ENCODE measurements at regions not wholly inside any gene's neighbourhood (a gene's known extent, or its start where the extent isn't known, plus 50 kb on each side); places are given as distances from the start of the nearest gene placed in this dataset.

DNA sequence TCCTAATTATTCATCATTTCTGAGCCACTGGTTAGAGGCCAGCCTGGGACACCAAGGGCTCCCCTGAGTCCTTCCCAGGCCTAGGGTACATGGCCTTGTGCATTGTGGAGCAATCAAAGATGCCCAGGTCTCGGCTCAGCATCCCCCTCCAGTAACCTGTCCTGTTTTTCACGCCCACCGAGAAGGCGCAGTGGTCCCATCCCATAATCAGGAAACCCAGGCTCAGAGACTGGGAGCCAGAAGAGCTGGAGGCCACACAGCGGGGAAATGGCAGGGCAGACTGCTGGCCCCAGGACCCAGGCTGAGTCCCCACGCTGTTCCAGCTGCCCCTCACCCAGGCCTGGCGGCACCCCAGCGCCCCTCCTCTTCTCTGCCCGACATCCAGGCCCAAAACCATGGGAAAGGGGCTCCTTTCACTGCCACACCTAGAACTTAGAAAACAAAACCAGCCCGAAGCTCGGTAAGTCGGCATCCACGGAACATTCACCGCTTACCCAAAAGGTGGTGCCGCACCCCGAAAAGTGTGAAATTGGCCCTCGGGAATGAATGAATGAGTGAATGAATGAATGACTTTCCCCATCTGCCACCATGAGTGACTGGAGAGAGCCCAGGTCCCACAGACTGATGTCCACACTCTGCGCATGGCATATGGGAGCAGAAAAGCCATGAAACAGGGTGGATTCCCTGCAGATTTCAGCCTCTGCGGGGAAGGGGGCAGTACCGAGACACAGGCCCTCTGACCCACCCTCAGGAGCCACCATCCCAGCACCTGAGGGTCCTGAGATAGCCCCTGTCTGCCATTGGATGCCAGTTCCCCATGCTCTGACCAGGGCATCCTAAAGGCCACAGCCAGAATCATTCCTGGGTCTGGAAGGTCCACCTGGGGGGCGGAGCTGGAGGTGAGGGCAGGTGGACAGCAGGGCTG lies 132.5 kb downstream of the OLFM1 start:
- H3K27ac ChIP-seq (ENCODE audit: insufficient read depth in 1 of 2, low read depth in 1 of 2, low read length in 2 of 2, poor library complexity in 1 of 2, severe bottlenecking in 2 of 2): no peak overlapping the region
- peaks cover 0 to 50% (median 14%) of the 10 kb centered on the region in 5 experiments for H3K27me3 ChIP-seq (replicated peaks in 2 of 5; ENCODE audit: control insufficient read depth in 4 of 5, insufficient read depth in 5 of 5, low read length in 4 of 5)
- no peak overlapping the region for H3K4me3 ChIP-seq (ENCODE audit: control insufficient read depth in 1 of 7, extremely low read depth in 1 of 7, insufficient read depth in 4 of 7, low read depth in 2 of 7, low read length in 6 of 7)
- ChIA-PET CTCF (interaction anchor here (0.8 kb wide), 1 partner anchor 285 kb away, joined by 3 read pairs; no protein-coding TSS in a partner anchor), POLR2A (no interaction called here)
- WGBS (ENCODE audit: insufficient coverage): over 99% methylated on average over 18 of the region's 21 CpGs
- peaks cover 0 to 28% (median 5%) of the 10 kb centered on the region in 4 experiments for H3K4me1 ChIP-seq (ENCODE audit: control extremely low read depth in 1 of 4, control insufficient read depth in 4 of 4, insufficient read depth in 4 of 4, low read length in 3 of 4)
- DNase-seq: no peak
- H3K9me3 ChIP-seq (ENCODE audit: control extremely low read depth in 1 of 5, control insufficient read depth in 4 of 5, insufficient read depth in 2 of 5, low read depth in 1 of 5, low read length in 4 of 5): no peaks in the 10 kb centered on the region
- no peaks in the 10 kb centered on the region for H3K36me3 ChIP-seq (ENCODE audit: control insufficient read depth in 4 of 4, insufficient read depth in 4 of 4, low read length in 3 of 4)

DNA sequence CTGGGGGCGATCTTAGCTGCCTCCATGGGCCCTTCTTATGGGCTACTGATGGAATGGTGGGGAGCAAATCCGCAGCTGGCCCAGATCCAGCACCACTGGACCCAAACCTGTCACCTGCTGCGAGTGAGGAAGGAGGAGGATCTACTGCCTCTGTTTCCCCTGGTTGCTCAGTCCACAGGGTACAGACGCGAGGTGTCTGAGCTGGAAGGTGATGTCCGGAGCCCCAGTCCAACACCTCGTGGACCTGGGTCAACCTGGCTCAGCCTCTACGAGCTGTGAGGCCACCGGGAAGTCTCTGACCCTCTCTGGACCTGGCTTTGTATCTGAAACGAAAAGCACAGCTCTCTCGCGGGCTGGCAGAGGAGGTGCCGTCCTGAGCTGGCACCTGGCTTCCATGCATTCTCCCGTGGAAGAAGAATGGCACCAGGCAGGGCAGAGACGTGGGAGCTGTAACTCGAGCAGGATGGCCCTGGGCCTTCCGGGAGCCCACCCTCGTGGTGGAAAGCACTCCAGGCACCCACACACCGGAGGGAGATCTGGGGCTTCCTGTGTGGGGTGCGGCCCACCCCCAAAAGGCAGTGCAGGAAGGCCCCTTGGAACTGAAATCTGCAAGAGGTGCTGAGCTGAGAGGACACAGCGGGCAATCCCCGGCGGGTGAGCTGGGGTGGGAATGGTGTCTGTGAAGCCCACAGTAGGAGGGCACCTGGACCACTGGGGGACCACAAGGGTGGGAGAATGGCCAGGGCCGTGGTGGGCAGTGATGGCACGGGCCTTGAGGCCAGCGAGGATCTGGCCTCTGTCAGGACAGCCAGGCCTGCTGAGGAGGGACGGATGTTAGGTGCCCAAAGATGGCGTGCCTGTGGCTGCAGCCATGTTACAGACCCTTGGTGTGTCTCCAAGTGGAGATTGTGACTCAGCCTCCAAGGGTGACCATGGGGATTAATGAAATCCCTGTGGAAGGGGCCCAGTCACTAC lies 133.4 kb downstream of the OLFM1 start:
- 93% methylated on average over 27 of the region's 28 CpGs for WGBS (ENCODE audit: insufficient coverage)
- Histone ChIP-seq H3K27ac (ENCODE audit: insufficient read depth in 1 of 2, low read depth in 1 of 2, low read length in 2 of 2, poor library complexity in 1 of 2, severe bottlenecking in 2 of 2) (no peak overlapping the region), H3K4me1 (ENCODE audit: control extremely low read depth in 1 of 4, control insufficient read depth in 4 of 4, insufficient read depth in 4 of 4, low read length in 3 of 4) (peaks cover 0 to 29% (median 5%) of the 10 kb centered on the region in 4 experiments), H3K27me3 (replicated peaks in 2 of 5; ENCODE audit: control insufficient read depth in 4 of 5, insufficient read depth in 5 of 5, low read length in 4 of 5) (peaks cover 0 to 43% (median 14%) of the 10 kb centered on the region in 5 experiments), H3K4me3 (ENCODE audit: control insufficient read depth in 1 of 7, extremely low read depth in 1 of 7, insufficient read depth in 4 of 7, low read depth in 2 of 7, low read length in 6 of 7) (no peak overlapping the region), H3K36me3 (ENCODE audit: control insufficient read depth in 4 of 4, insufficient read depth in 4 of 4, low read length in 3 of 4) (no peaks in the 10 kb centered on the region), H3K9me3 (ENCODE audit: control extremely low read depth in 1 of 5, control insufficient read depth in 4 of 5, insufficient read depth in 2 of 5, low read depth in 1 of 5, low read length in 4 of 5) (no peaks in the 10 kb centered on the region)
- DNase-seq: no peak
- CTCF ChIA-PET: interaction anchor here (2.0 kb wide), 1 partner anchor 8 kb away, joined by 5 read pairs; no protein-coding TSS in a partner anchor
- POLR2A ChIA-PET: no interaction called here

DNA sequence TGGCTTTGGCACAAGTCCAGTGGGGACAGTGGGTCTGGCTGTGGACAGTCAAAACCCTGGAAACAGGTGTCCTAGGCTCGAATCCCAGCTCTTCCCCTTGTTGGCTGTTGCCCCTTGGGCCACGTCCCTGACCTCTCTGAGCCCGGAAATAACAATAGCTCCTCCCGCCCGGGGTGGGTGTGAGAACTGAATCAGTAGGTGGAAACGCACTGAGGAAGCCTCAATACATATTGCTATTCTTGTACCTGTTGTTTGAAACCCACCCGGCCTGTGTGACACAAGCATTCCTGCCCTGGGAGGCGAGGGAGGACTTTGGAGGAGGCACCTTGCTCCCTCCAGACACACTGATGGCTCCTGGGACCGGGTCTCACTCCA lies 134.1 kb downstream of the OLFM1 start:
- WGBS (ENCODE audit: insufficient coverage): 92% methylated on average over 8 of the region's 9 CpGs
- peaks cover 0 to 36% (median 13%) of the 10 kb centered on the region in 5 experiments for H3K27me3 ChIP-seq (replicated peaks in 2 of 5; ENCODE audit: control insufficient read depth in 4 of 5, insufficient read depth in 5 of 5, low read length in 4 of 5)
- no peaks in the 10 kb centered on the region for H3K9me3 ChIP-seq (ENCODE audit: control extremely low read depth in 1 of 5, control insufficient read depth in 4 of 5, insufficient read depth in 2 of 5, low read depth in 1 of 5, low read length in 4 of 5)
- no peak for DNase-seq
- POLR2A ChIA-PET: no interaction called here
- CTCF ChIA-PET: interaction anchor here (2.0 kb wide), 1 partner anchor 9 kb away, joined by 5 read pairs; no protein-coding TSS in a partner anchor
- no peak overlapping the region for H3K27ac ChIP-seq (ENCODE audit: insufficient read depth in 1 of 2, low read depth in 1 of 2, low read length in 2 of 2, poor library complexity in 1 of 2, severe bottlenecking in 2 of 2)
- H3K36me3 ChIP-seq (ENCODE audit: control insufficient read depth in 4 of 4, insufficient read depth in 4 of 4, low read length in 3 of 4): no peaks in the 10 kb centered on the region
- H3K4me3 ChIP-seq (ENCODE audit: control insufficient read depth in 1 of 7, extremely low read depth in 1 of 7, insufficient read depth in 4 of 7, low read depth in 2 of 7, low read length in 6 of 7): no peak overlapping the region
- peaks cover 0 to 29% (median 5%) of the 10 kb centered on the region in 4 experiments for H3K4me1 ChIP-seq (ENCODE audit: control extremely low read depth in 1 of 4, control insufficient read depth in 4 of 4, insufficient read depth in 4 of 4, low read length in 3 of 4)

DNA sequence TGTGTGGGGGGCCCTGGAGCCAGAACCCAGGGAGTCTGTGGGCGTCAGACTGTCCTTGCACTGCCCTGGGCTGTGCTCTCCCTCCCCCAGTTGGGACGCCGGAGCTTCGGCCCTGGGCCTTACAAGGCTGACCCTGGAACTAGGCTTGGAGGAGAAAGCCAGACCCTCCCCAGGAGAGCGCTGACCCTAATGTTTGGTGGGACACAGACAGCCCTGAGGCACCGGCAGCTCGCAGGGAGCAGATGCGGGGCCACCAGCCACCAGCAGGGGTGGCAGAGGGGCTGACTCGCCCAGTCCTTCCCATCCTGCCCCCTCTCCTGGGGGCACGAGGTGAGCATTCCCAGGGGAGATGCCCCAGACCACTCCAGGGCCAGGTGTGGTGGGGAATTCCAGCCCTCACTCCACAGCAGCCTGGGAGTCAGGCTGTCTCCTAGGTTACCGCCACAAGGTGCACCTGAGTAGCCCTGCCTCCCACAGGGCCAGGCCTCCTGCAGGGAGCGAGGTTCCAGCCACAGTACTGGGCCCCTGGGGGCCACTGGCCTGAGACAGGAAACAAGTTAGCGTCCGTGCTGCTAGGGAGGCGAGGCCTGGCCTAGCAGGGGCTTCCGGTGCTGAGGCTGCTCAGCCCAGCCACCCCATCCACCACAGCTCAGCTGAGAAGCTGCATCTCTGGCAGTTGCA lies 134.6 kb downstream of the OLFM1 start:
- H3K9me3 ChIP-seq (ENCODE audit: control extremely low read depth in 1 of 5, control insufficient read depth in 4 of 5, insufficient read depth in 2 of 5, low read depth in 1 of 5, low read length in 4 of 5): no peaks in the 10 kb centered on the region
- ChIA-PET CTCF (interaction anchor here (2.0 kb wide), 1 partner anchor 10 kb away, joined by 5 read pairs; no protein-coding TSS in a partner anchor), POLR2A (no interaction called here)

DNA sequence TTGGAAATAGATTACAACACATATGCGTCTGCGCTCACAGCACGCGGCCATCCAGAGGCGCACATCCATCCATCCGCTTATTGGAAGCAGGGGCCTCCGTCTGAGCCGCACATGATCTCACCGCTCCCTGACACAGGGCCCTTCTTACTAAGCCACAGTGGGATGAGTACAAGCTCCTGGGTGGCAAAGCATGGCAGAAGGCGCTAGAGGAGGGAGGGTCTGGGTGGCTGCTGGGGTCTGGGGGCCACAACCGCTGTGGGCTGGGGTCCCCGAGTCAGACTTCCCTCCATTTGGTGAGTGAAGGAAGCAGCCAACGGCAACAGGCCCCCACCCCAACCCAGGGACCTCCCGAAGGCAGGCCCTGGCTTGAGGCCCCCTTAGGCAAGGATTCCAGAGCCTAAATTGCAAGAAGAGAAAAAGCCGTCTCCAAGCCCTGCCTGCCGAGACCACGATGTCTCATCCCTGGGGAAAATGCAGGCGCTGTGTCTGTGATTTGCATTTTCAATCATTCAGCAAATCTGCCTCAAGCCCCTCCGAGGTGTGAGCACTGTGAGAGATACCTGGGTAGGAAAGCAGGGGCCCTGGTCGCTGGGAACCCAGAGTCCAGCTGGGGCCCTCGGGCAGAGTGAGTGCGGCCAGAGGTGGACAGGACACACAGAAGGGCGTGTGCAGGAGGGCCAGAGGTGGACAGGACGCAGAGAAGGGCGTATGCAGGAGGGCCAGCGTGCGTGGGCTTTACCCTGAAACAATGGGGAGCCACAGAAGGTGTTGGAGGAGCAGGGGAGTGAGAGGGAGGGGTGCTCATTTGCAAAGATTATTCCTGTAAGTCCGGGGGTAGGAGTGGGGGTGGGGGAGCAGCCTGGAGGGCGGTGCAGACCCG lies 135.7 kb downstream of the OLFM1 start:
- DNase-seq: no peak
- POLR2A ChIA-PET: no interaction called here
- peaks cover 0 to 26% (median 6%) of the 10 kb centered on the region in 5 experiments for H3K27me3 ChIP-seq (replicated peaks in 2 of 5; ENCODE audit: control insufficient read depth in 4 of 5, insufficient read depth in 5 of 5, low read length in 4 of 5)
- CTCF ChIA-PET: no interaction called here
- WGBS (ENCODE audit: insufficient coverage): 94% methylated on average over 25 of the region's 30 CpGs
- no peak overlapping the region for H3K27ac ChIP-seq (ENCODE audit: insufficient read depth in 1 of 2, low read depth in 1 of 2, low read length in 2 of 2, poor library complexity in 1 of 2, severe bottlenecking in 2 of 2)
- no peaks in the 10 kb centered on the region for H3K36me3 ChIP-seq (ENCODE audit: control insufficient read depth in 4 of 4, insufficient read depth in 4 of 4, low read length in 3 of 4)
- no peak overlapping the region for H3K4me3 ChIP-seq (ENCODE audit: control insufficient read depth in 1 of 7, extremely low read depth in 1 of 7, insufficient read depth in 4 of 7, low read depth in 2 of 7, low read length in 6 of 7)
- H3K4me1 ChIP-seq (ENCODE audit: control extremely low read depth in 1 of 4, control insufficient read depth in 4 of 4, insufficient read depth in 4 of 4, low read length in 3 of 4): peaks cover 0 to 29% (median 5%) of the 10 kb centered on the region in 4 experiments
- H3K9me3 ChIP-seq (ENCODE audit: control extremely low read depth in 1 of 5, control insufficient read depth in 4 of 5, insufficient read depth in 2 of 5, low read depth in 1 of 5, low read length in 4 of 5): no peaks in the 10 kb centered on the region

More for the DNA sequence above, 134.6 kb downstream of the OLFM1 start:
- Histone ChIP-seq H3K27ac (ENCODE audit: insufficient read depth in 1 of 2, low read depth in 1 of 2, low read length in 2 of 2, poor library complexity in 1 of 2, severe bottlenecking in 2 of 2) (no peak overlapping the region), H3K36me3 (ENCODE audit: control insufficient read depth in 4 of 4, insufficient read depth in 4 of 4, low read length in 3 of 4) (no peaks in the 10 kb centered on the region), H3K4me1 (ENCODE audit: control extremely low read depth in 1 of 4, control insufficient read depth in 4 of 4, insufficient read depth in 4 of 4, low read length in 3 of 4) (peaks cover 0 to 29% (median 5%) of the 10 kb centered on the region in 4 experiments), H3K4me3 (ENCODE audit: control insufficient read depth in 1 of 7, extremely low read depth in 1 of 7, insufficient read depth in 4 of 7, low read depth in 2 of 7, low read length in 6 of 7) (no peak overlapping the region), H3K27me3 (replicated peaks in 2 of 5; ENCODE audit: control insufficient read depth in 4 of 5, insufficient read depth in 5 of 5, low read length in 4 of 5) (peaks cover 0 to 31% (median 9%) of the 10 kb centered on the region in 5 experiments)
- 62% methylated on average over 9 of the region's 16 CpGs for WGBS (ENCODE audit: insufficient coverage)
- DNase-seq: no peak

DNA sequence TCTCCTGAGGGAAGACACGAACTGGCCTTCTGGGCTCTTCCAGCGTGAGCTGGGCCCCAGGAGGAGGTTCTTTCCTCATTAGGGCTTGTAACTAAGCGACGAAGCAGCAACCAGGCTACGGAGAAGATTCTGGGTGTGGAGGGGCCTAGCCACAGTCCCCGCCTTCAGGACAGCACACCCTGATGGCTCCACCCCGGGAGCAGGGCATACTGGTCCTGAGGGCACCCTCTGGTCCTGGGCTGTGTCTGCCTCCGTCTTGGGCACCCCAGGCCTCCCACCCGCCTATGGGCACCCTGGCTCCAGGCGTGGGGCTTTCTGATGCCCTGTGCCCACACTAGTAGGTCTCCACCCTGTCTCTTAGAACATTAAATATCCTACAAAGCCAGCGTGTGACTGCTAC lies 136.4 kb downstream of the OLFM1 start:
- Histone ChIP-seq H3K27me3 (replicated peaks in 2 of 5; ENCODE audit: control insufficient read depth in 4 of 5, insufficient read depth in 5 of 5, low read length in 4 of 5) (peaks cover 0 to 19% (median 1%) of the 10 kb centered on the region in 5 experiments), H3K4me3 (ENCODE audit: control insufficient read depth in 1 of 7, extremely low read depth in 1 of 7, insufficient read depth in 4 of 7, low read depth in 2 of 7, low read length in 6 of 7) (no peak overlapping the region), H3K4me1 (ENCODE audit: control extremely low read depth in 1 of 4, control insufficient read depth in 4 of 4, insufficient read depth in 4 of 4, low read length in 3 of 4) (peaks cover 0 to 29% (median 4%) of the 10 kb centered on the region in 4 experiments), H3K9me3 (ENCODE audit: control extremely low read depth in 1 of 5, control insufficient read depth in 4 of 5, insufficient read depth in 2 of 5, low read depth in 1 of 5, low read length in 4 of 5) (no peaks in the 10 kb centered on the region), H3K36me3 (ENCODE audit: control insufficient read depth in 4 of 4, insufficient read depth in 4 of 4, low read length in 3 of 4) (no peaks in the 10 kb centered on the region), H3K27ac (ENCODE audit: insufficient read depth in 1 of 2, low read depth in 1 of 2, low read length in 2 of 2, poor library complexity in 1 of 2, severe bottlenecking in 2 of 2) (no peak overlapping the region)
- WGBS (ENCODE audit: insufficient coverage): 94% methylated on average over 10 of the region's 11 CpGs
- ChIA-PET CTCF (no interaction called here), POLR2A (no interaction called here)
- no peak for DNase-seq
